C4-2B (cell line): ENCODE measurements at regions not wholly inside any gene's neighbourhood (a gene's known extent, or its start where the extent isn't known, plus 50 kb on each side); places are given as distances from the start of the nearest gene placed in this dataset.

Experiments used
- CTCF ChIP-seq: fragments of 450-650 bp; conservative IDR thresholded peaks from 2 replicates; pipeline ENCODE4 v1.5.1; 2017; ENCODE audit warnings: mild to moderate bottlenecking
- ZFX ChIP-seq: fragments of 450-650 bp; IDR thresholded peaks from 2 replicates; pipeline ENCODE4 v1.6.1; 2017

- no peak; the same call in 1 of the 2 replicates for TF ChIP-seq CTCF
- no peak for TF ChIP-seq ZFX
Measured at GRCh38 chr6:51182827-51183226, 364.2 kb downstream of the TFAP2B start.
